ENCODE measurements at regions not wholly inside any gene's neighbourhood (a gene's known extent, or its start where the extent isn't known, plus 50 kb on each side); places are given as distances from the start of the nearest gene placed in this dataset.

- Mint-ChIP-seq H3K9me3 (ENCODE audit: unreplicated experiment) (peaks cover 8% of the 10 kb centered on the region), H3K4me3 (ENCODE audit: unreplicated experiment) (no peak overlapping the region), H3K27ac (ENCODE audit: unreplicated experiment) (no peak overlapping the region), H3K36me3 (ENCODE audit: insufficient read depth, unreplicated experiment) (no peaks in the 10 kb centered on the region), H3K27me3 (ENCODE audit: insufficient read depth, unreplicated experiment) (peaks cover 6% of the 10 kb centered on the region), H3K4me1 (ENCODE audit: low read depth, unreplicated experiment) (peaks cover 5% of the 10 kb centered on the region)
- no TSS peak for BruUV-seq (replicated peaks)
- DNase-seq: no peak
- no peaks in the 10 kb centered on the region for H3K36me3 ChIP-seq (ENCODE audit: control insufficient read depth, insufficient read depth, low read length)
- no peaks in the 10 kb centered on the region for H3K4me1 ChIP-seq
- CTCF ChIA-PET: no interaction called here
- no peak overlapping the region for H3K4me3 ChIP-seq (ENCODE audit: low read depth, low read length)
- H3K27me3 ChIP-seq (replicated peaks; ENCODE audit: control insufficient read depth, insufficient read depth, low read length): no peaks in the 10 kb centered on the region
- H3K9me3 ChIP-seq: no peaks in the 10 kb centered on the region
- TF ChIP-seq CTCF (IDR thresholded peaks at IDR 0.05; ENCODE audit: insufficient read depth in 1 of 2, low read depth in 1 of 2, low read length in 1 of 2, severe bottlenecking in 1 of 2, unreplicated experiment in 1 of 2): no peak
- intact Hi-C loops (cut with micrococcal nuclease; ENCODE audit: unreplicated experiment): no loop called here
- POLR2A ChIA-PET: no interaction called here
Observed at GRCh38 chr1:244205171-244205570, 154.1 kb downstream of the ZBTB18 start.

- no peaks in the 10 kb centered on the region for H3K36me3 ChIP-seq (ENCODE audit: control insufficient read depth, insufficient read depth, low read length)
- no peak overlapping the region for H3K4me3 ChIP-seq (ENCODE audit: low read depth, low read length)
- H3K4me1 Mint-ChIP-seq (ENCODE audit: low read depth, unreplicated experiment): peaks cover 5% of the 10 kb centered on the region
- H3K9me3 Mint-ChIP-seq (ENCODE audit: unreplicated experiment): peaks cover 8% of the 10 kb centered on the region
- no peak for TF ChIP-seq CTCF (IDR thresholded peaks at IDR 0.05; ENCODE audit: insufficient read depth in 1 of 2, low read depth in 1 of 2, low read length in 1 of 2, severe bottlenecking in 1 of 2, unreplicated experiment in 1 of 2)
- CTCF ChIA-PET: no interaction called here
- no peak overlapping the region for H3K4me3 Mint-ChIP-seq (ENCODE audit: unreplicated experiment)
- H3K4me1 ChIP-seq: no peaks in the 10 kb centered on the region
- POLR2A ChIA-PET: no interaction called here
- peaks cover 6% of the 10 kb centered on the region for H3K27me3 Mint-ChIP-seq (ENCODE audit: insufficient read depth, unreplicated experiment)
- no peak for DNase-seq
- no peaks in the 10 kb centered on the region for H3K36me3 Mint-ChIP-seq (ENCODE audit: insufficient read depth, unreplicated experiment)
- H3K27ac Mint-ChIP-seq (ENCODE audit: unreplicated experiment): no peak overlapping the region
- intact Hi-C loops (cut with micrococcal nuclease; ENCODE audit: unreplicated experiment): no loop called here
- no peaks in the 10 kb centered on the region for H3K27me3 ChIP-seq (replicated peaks; ENCODE audit: control insufficient read depth, insufficient read depth, low read length)
- BruUV-seq (replicated peaks): no TSS peak
- H3K9me3 ChIP-seq: no peaks in the 10 kb centered on the region
Observed at GRCh38 chr1:244205906-244206305, 154.8 kb downstream of the ZBTB18 start.

- Mint-ChIP-seq H3K4me3 (ENCODE audit: unreplicated experiment) (no peak overlapping the region), H3K36me3 (ENCODE audit: insufficient read depth, unreplicated experiment) (no peaks in the 10 kb centered on the region), H3K27ac (ENCODE audit: unreplicated experiment) (no peak overlapping the region), H3K27me3 (ENCODE audit: insufficient read depth, unreplicated experiment) (peaks cover 6% of the 10 kb centered on the region), H3K9me3 (ENCODE audit: unreplicated experiment) (peaks cover 8% of the 10 kb centered on the region), H3K4me1 (ENCODE audit: low read depth, unreplicated experiment) (peaks cover 5% of the 10 kb centered on the region)
- no peak overlapping the region for H3K4me3 ChIP-seq (ENCODE audit: low read depth, low read length)
- no peaks in the 10 kb centered on the region for H3K36me3 ChIP-seq (ENCODE audit: control insufficient read depth, insufficient read depth, low read length)
- no peaks in the 10 kb centered on the region for H3K9me3 ChIP-seq
- intact Hi-C loops (cut with micrococcal nuclease; ENCODE audit: unreplicated experiment): no loop called here
- ChIA-PET POLR2A (no interaction called here), CTCF (no interaction called here)
- DNase-seq: no peak
- H3K27me3 ChIP-seq (replicated peaks; ENCODE audit: control insufficient read depth, insufficient read depth, low read length): no peaks in the 10 kb centered on the region
- BruUV-seq (replicated peaks): no TSS peak
- no peaks in the 10 kb centered on the region for H3K4me1 ChIP-seq
- TF ChIP-seq CTCF (IDR thresholded peaks at IDR 0.05; ENCODE audit: insufficient read depth in 1 of 2, low read depth in 1 of 2, low read length in 1 of 2, severe bottlenecking in 1 of 2, unreplicated experiment in 1 of 2): no peak
Observed at GRCh38 chr1:244207042-244207934, 156.2 kb downstream of the ZBTB18 start.

Measured in Caco-2 (cell line).